ENCODE measurements at regions not wholly inside any gene's neighbourhood (a gene's known extent, or its start where the extent isn't known, plus 50 kb on each side); places are given as distances from the start of the nearest gene placed in this dataset.

DNA sequence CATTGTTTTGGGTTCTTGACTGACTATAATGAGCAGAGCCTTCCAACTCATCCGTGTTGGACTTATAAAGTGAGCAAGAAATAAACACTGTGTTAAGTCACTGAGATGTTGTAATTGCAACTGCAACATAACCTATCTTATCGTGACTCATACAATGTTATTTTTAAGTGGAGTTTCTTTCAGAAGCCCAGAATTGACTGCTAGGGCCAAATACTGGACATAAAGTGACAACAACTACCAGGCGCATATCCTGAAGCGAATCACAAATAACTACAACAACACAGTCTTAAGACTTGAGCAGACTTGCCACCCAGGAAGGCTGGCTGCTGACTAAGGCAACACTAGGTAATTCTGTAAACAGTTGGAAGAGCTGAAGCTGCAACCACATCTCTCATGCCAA lies 326.6 kb downstream of the COL12A1 start:
- TF ChIP-seq, protein P1, sequence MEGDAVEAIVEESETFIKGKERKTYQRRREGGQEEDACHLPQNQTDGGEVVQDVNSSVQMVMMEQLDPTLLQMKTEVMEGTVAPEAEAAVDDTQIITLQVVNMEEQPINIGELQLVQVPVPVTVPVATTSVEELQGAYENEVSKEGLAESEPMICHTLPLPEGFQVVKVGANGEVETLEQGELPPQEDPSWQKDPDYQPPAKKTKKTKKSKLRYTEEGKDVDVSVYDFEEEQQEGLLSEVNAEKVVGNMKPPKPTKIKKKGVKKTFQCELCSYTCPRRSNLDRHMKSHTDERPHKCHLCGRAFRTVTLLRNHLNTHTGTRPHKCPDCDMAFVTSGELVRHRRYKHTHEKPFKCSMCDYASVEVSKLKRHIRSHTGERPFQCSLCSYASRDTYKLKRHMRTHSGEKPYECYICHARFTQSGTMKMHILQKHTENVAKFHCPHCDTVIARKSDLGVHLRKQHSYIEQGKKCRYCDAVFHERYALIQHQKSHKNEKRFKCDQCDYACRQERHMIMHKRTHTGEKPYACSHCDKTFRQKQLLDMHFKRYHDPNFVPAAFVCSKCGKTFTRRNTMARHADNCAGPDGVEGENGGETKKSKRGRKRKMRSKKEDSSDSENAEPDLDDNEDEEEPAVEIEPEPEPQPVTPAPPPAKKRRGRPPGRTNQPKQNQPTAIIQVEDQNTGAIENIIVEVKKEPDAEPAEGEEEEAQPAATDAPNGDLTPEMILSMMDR (IDR thresholded peaks at IDR 0.05; ENCODE audit: low read length): no peak
- no peak for TF ChIP-seq EZH2 (IDR thresholded peaks at IDR 0.05; ENCODE audit: borderline replicate concordance, low read length)
